HS-27A (cell line): ENCODE measurements at regions not wholly inside any gene's neighbourhood (a gene's known extent, or its start where the extent isn't known, plus 50 kb on each side); places are given as distances from the start of the nearest gene placed in this dataset.

Experiments used
- DNase-seq: peaks from one replicate; pipeline ENCODE4 v3.0.0-alpha.2; 2012; ENCODE audit warnings: low read depth, missing footprints

- no peak for DNase-seq
These were observed 194.6 kb upstream of the PDE1C start for GRCh38 chr7:32264702-32265284.

- no peak for DNase-seq
These were observed 193.4 kb upstream of the PDE1C start for GRCh38 chr7:32263611-32264010.

- no peak for DNase-seq
These were observed 192.1 kb upstream of the PDE1C start for GRCh38 chr7:32262315-32262714.

GRCh38 chr7:32259931-32260596 lies 189.9 kb upstream of the PDE1C start:
- DNase-seq: no peak

- DNase-seq: no peak
These were observed 188.1 kb upstream of the PDE1C start for GRCh38 chr7:32258265-32258664.

GRCh38 chr7:32257621-32258020 lies 187.4 kb upstream of the PDE1C start:
- DNase-seq: no peak

GRCh38 chr7:32256811-32257210 lies 186.6 kb upstream of the PDE1C start:
- no peak for DNase-seq

GRCh38 chr7:32256376-32256775 lies 186.2 kb upstream of the PDE1C start:
- no peak for DNase-seq

GRCh38 chr7:32255036-32255435 lies 184.8 kb upstream of the PDE1C start:
- no peak for DNase-seq

- DNase-seq: no peak
These were observed 183.1 kb upstream of the PDE1C start for GRCh38 chr7:32253299-32253698.

GRCh38 chr7:32251659-32252058 lies 181.5 kb upstream of the PDE1C start:
- no peak for DNase-seq

GRCh38 chr7:32250471-32251260 lies 180.5 kb upstream of the PDE1C start:
- no peak for DNase-seq

- no peak for DNase-seq
These were observed 179.8 kb upstream of the PDE1C start for GRCh38 chr7:32250003-32250402.

GRCh38 chr7:32248522-32248921 lies 178.3 kb upstream of the PDE1C start:
- DNase-seq: no peak

GRCh38 chr7:32244806-32245345 lies 174.7 kb upstream of the PDE1C start:
- no peak for DNase-seq

GRCh38 chr7:32243687-32244290 lies 173.6 kb upstream of the PDE1C start:
- no peak for DNase-seq

GRCh38 chr7:32242436-32242835 lies 172.2 kb upstream of the PDE1C start:
- no peak for DNase-seq

GRCh38 chr7:32241636-32242035 lies 171.4 kb upstream of the PDE1C start:
- DNase-seq: no peak

- no peak for DNase-seq
These were observed 169.6 kb upstream of the PDE1C start for GRCh38 chr7:32239764-32240163.

- no peak for DNase-seq
These were observed 158.4 kb upstream of the PDE1C start for GRCh38 chr7:32228601-32229000.

GRCh38 chr7:32227746-32228145 lies 157.5 kb upstream of the PDE1C start:
- DNase-seq: no peak

- no peak for DNase-seq
These were observed 154.1 kb upstream of the PDE1C start for GRCh38 chr7:32224276-32224675.

GRCh38 chr7:32223721-32224120 lies 153.5 kb upstream of the PDE1C start:
- no peak for DNase-seq
